Lower leg skin (tissue), 3 donors: ENCODE measurements at regions not wholly inside any gene's neighbourhood (a gene's known extent, or its start where the extent isn't known, plus 50 kb on each side); places are given as distances from the start of the nearest gene placed in this dataset.

ENCODE experiments used
- POLR2A ChIP-seq, 2 donors: fragments of 450-650 bp; IDR thresholded peaks; one replicate each; pipeline ENCODE4 v1.6.1; 2016 to 2017; ENCODE audit warnings: antibody characterized with exemption in 2 of 2, mild to moderate bottlenecking in 1 of 2, moderate library complexity in 1 of 2
- TF ChIP-seq, protein P1 (sequence below), 3 donors: fragments of 450-650 bp; IDR thresholded peaks; one replicate each; pipeline ENCODE4 v1.5.1; 2016; ENCODE audit warnings: antibody characterized with exemption in 3 of 3, mild to moderate bottlenecking in 3 of 3, moderate library complexity in 2 of 3

DNA sequence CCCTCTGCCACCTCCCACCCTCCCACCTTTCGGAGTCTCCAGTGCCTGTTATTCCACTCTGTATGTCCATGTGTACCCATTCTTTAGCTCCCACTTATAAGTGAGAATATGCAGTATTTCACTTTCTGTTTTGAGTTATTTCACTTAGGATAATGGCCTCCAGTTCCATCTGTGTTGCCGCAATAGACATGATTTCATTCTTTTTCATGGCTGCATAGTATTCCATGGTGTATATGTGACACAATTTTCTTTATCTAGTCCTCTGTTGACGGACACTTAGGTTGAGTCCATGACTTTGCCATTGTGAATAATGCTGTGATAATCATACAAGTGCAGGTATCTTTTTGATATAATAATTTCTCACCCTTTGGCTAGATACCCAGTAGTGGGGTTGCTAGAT lies 91.0 kb upstream of the UBE3A start:
- TF ChIP-seq, protein P1, sequence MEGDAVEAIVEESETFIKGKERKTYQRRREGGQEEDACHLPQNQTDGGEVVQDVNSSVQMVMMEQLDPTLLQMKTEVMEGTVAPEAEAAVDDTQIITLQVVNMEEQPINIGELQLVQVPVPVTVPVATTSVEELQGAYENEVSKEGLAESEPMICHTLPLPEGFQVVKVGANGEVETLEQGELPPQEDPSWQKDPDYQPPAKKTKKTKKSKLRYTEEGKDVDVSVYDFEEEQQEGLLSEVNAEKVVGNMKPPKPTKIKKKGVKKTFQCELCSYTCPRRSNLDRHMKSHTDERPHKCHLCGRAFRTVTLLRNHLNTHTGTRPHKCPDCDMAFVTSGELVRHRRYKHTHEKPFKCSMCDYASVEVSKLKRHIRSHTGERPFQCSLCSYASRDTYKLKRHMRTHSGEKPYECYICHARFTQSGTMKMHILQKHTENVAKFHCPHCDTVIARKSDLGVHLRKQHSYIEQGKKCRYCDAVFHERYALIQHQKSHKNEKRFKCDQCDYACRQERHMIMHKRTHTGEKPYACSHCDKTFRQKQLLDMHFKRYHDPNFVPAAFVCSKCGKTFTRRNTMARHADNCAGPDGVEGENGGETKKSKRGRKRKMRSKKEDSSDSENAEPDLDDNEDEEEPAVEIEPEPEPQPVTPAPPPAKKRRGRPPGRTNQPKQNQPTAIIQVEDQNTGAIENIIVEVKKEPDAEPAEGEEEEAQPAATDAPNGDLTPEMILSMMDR (IDR thresholded peaks at IDR 0.05): no peak
- no peak for TF ChIP-seq POLR2A (IDR thresholded peaks at IDR 0.05)
